ENCODE measurements at regions not wholly inside any gene's neighbourhood (a gene's known extent, or its start where the extent isn't known, plus 50 kb on each side); places are given as distances from the start of the nearest gene placed in this dataset.

DNA sequence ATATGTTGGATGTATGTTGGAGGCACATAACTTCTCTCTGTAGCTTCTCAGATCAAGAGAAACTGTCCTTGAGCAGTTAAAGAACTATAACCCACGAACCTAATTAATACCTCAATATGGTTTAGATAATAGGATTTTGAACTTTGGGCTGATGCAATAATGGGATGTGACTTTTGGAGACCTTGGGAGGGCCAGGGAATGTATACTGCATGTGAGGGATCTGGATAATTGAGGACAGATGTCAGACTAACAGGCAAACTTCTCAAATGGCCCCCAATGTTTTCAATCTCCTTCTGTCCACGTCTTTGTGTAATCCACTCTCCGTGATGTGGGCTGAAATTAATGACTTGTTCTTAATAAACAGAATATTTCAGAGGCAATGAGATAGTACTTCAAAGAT is 202.2 kb upstream of the FAT4 start:
- TF ChIP-seq, protein P1, sequence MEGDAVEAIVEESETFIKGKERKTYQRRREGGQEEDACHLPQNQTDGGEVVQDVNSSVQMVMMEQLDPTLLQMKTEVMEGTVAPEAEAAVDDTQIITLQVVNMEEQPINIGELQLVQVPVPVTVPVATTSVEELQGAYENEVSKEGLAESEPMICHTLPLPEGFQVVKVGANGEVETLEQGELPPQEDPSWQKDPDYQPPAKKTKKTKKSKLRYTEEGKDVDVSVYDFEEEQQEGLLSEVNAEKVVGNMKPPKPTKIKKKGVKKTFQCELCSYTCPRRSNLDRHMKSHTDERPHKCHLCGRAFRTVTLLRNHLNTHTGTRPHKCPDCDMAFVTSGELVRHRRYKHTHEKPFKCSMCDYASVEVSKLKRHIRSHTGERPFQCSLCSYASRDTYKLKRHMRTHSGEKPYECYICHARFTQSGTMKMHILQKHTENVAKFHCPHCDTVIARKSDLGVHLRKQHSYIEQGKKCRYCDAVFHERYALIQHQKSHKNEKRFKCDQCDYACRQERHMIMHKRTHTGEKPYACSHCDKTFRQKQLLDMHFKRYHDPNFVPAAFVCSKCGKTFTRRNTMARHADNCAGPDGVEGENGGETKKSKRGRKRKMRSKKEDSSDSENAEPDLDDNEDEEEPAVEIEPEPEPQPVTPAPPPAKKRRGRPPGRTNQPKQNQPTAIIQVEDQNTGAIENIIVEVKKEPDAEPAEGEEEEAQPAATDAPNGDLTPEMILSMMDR (IDR thresholded peaks at IDR 0.05; ENCODE audit: low read depth, low read length) = no peak
- TF ChIP-seq EZH2phosphoT487 (IDR thresholded peaks at IDR 0.05; ENCODE audit: low read depth) = no peak

All from OCI-LY3 (cell line).